ENCODE measurements at regions not wholly inside any gene's neighbourhood (a gene's known extent, or its start where the extent isn't known, plus 50 kb on each side); places are given as distances from the start of the nearest gene placed in this dataset.

GRCh38 chr16:51864575-51864974 lies 682.4 kb downstream of the TOX3 start:
- Histone ChIP-seq H3K4me3 (ENCODE audit: low read length) (no peak overlapping the region), H3K4me1 (ENCODE audit: control insufficient read depth, insufficient read depth, low read length) (no peaks in the 10 kb centered on the region), H3K9me3 (ENCODE audit: control insufficient read depth, insufficient read depth, low read length) (no peaks in the 10 kb centered on the region), H3K36me3 (ENCODE audit: control insufficient read depth, insufficient read depth, low read length) (no peaks in the 10 kb centered on the region), H3K27ac (ENCODE audit: low read length) (no peak overlapping the region), H3K27me3 (ENCODE audit: control insufficient read depth, insufficient read depth, low read length) (no peaks in the 10 kb centered on the region)
- no peak overlapping the region for H3K4me3 Mint-ChIP-seq
- H3K27me3 Mint-ChIP-seq (ENCODE audit: low read depth in 2 of 2): no peaks in the 10 kb centered on the region
- intact Hi-C loops (cut with micrococcal nuclease): no loop called here
- ATAC-seq: no peak
- TF ChIP-seq CTCF (IDR thresholded peaks at IDR 0.05): no peak
- H3K36me3 Mint-ChIP-seq: no peaks in the 10 kb centered on the region
- no peaks in the 10 kb centered on the region for H3K4me1 Mint-ChIP-seq
- no CpG with 5 or more reads among the region's 1 CpG for WGBS (ENCODE audit: insufficient coverage)
- H3K27ac Mint-ChIP-seq: no peak overlapping the region
- peaks cover 0 to 11% of the 10 kb centered on the region in 2 donors for H3K9me3 Mint-ChIP-seq
- DNase-seq: no peak

DNA sequence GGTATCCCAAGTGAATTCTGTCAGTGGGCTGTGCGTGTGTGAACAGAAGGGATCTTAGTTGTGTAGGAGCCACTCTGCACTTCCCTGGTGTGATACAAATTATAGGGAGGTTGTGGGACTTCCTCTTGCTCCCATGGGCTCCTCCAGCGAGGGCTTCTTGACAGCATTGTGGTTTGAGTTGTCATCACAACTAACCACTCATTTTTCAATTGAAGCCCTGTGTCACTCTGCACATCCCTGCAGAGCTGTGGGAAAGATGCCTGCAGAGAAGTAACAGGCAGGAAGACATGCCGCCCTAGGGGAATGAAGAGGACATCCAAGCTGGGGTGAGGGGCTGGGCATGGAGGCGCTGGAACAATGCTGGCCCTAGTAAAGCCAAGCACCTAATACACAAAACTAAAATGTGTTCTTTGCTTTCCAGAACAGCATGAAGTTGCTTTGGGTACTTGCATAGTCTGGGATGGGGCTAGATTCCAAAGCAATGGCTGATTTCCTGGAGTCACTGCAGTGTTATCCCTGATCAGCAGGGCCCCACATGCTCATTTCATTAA lies 692.5 kb downstream of the TOX3 start:
- Histone ChIP-seq H3K9me3 (ENCODE audit: control insufficient read depth, insufficient read depth, low read length) (no peaks in the 10 kb centered on the region), H3K4me1 (ENCODE audit: control insufficient read depth, insufficient read depth, low read length) (no peaks in the 10 kb centered on the region), H3K27ac (ENCODE audit: low read length) (no peak overlapping the region), H3K4me3 (ENCODE audit: low read length) (no peak overlapping the region), H3K36me3 (ENCODE audit: control insufficient read depth, insufficient read depth, low read length) (no peaks in the 10 kb centered on the region), H3K27me3 (ENCODE audit: control insufficient read depth, insufficient read depth, low read length) (no peaks in the 10 kb centered on the region)
- TF ChIP-seq CTCF (IDR thresholded peaks at IDR 0.05): no peak
- ATAC-seq: no peak
- H3K27ac Mint-ChIP-seq: no peak overlapping the region
- DNase-seq: no peak
- no peaks in the 10 kb centered on the region for H3K27me3 Mint-ChIP-seq (ENCODE audit: low read depth in 2 of 2)
- no peak overlapping the region for H3K4me3 Mint-ChIP-seq
- H3K36me3 Mint-ChIP-seq: no peaks in the 10 kb centered on the region
- 70% methylated on average over 4 of the region's 4 CpGs for WGBS (ENCODE audit: insufficient coverage)
- no peaks in the 10 kb centered on the region for H3K4me1 Mint-ChIP-seq
- intact Hi-C loops (cut with micrococcal nuclease): no loop called here
- peaks cover 2 to 11% of the 10 kb centered on the region in 2 donors for H3K9me3 Mint-ChIP-seq

DNA sequence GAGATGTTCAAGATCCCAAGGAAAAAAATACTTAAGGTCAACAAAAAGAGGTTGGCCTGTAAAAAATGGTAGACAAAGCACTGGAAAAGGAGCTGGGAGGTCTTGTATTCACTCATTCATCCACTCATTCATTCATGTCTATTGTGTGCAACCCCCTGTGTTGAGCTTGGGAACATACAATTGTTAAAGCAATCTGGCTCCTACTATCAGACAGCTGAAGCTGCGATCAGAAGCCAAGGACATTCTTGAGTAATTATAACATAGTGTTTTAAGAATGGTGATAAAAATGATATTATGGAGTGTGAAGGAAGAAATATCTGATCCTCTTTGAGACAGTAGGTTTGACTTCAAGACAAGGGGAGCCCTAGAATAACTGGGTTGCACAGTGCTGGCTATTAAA lies 693.4 kb downstream of the TOX3 start:
- H3K4me1 Mint-ChIP-seq: no peaks in the 10 kb centered on the region
- intact Hi-C loops (cut with micrococcal nuclease): no loop called here
- no peaks in the 10 kb centered on the region for H3K36me3 Mint-ChIP-seq

More for the DNA sequence above, 693.4 kb downstream of the TOX3 start:
- ATAC-seq (no peak), DNase-seq (no peak)
- Histone ChIP-seq H3K27ac (ENCODE audit: low read length) (no peak overlapping the region), H3K4me3 (ENCODE audit: low read length) (no peak overlapping the region), H3K27me3 (ENCODE audit: control insufficient read depth, insufficient read depth, low read length) (no peaks in the 10 kb centered on the region), H3K9me3 (ENCODE audit: control insufficient read depth, insufficient read depth, low read length) (peaks cover 4% of the 10 kb centered on the region), H3K4me1 (ENCODE audit: control insufficient read depth, insufficient read depth, low read length) (no peaks in the 10 kb centered on the region), H3K36me3 (ENCODE audit: control insufficient read depth, insufficient read depth, low read length) (no peaks in the 10 kb centered on the region)
- TF ChIP-seq CTCF (IDR thresholded peaks at IDR 0.05): no peak
- no peaks in the 10 kb centered on the region for H3K27me3 Mint-ChIP-seq (ENCODE audit: low read depth in 2 of 2)
- no peak overlapping the region for H3K4me3 Mint-ChIP-seq
- peaks cover 2 to 5% of the 10 kb centered on the region in 2 donors for H3K9me3 Mint-ChIP-seq
- 100% methylated on average over 1 of the region's 1 CpG for WGBS (ENCODE audit: insufficient coverage)
- no peak overlapping the region for H3K27ac Mint-ChIP-seq
